ENCODE measurements at regions not wholly inside any gene's neighbourhood (a gene's known extent, or its start where the extent isn't known, plus 50 kb on each side); places are given as distances from the start of the nearest gene placed in this dataset.

GRCh38 chr13:57044910-57045309, 95.8 kb upstream of the PRR20A start:
- no peaks in the 10 kb centered on the region for H3K9me3 ChIP-seq (ENCODE audit: low read length)
- no peak overlapping the region for H3K4me3 ChIP-seq (ENCODE audit: low read length)
- ChIA-PET CTCF (no interaction called here), POLR2A (no interaction called here)
- peaks cover 7 to 37% (median 11%) of the 10 kb centered on the region in 5 donors for H3K9me3 Mint-ChIP-seq
- H3K4me3 Mint-ChIP-seq: no peak overlapping the region
- H3K4me1 Mint-ChIP-seq: no peaks in the 10 kb centered on the region
- H3K27ac ChIP-seq (ENCODE audit: low read depth, low read length): no peak overlapping the region
- H3K4me1 ChIP-seq (ENCODE audit: insufficient read depth, low read length): no peaks in the 10 kb centered on the region
- H3K27ac Mint-ChIP-seq: no peak overlapping the region
- H3K27me3 Mint-ChIP-seq: no peaks in the 10 kb centered on the region
- no peaks in the 10 kb centered on the region for H3K36me3 ChIP-seq (ENCODE audit: insufficient read depth, low read length)
- H3K36me3 Mint-ChIP-seq: no peaks in the 10 kb centered on the region
- H3K27me3 ChIP-seq (ENCODE audit: insufficient read depth, low read length, poor library complexity, severe bottlenecking): no peaks in the 10 kb centered on the region
- no peak for DNase-seq

GRCh38 chr13:57045826-57046546, 94.7 kb upstream of the PRR20A start:
- H3K4me3 Mint-ChIP-seq: no peak overlapping the region
- no peaks in the 10 kb centered on the region for H3K27me3 Mint-ChIP-seq
- POLR2A ChIA-PET: no interaction called here
- H3K4me1 Mint-ChIP-seq: no peaks in the 10 kb centered on the region
- H3K36me3 ChIP-seq (ENCODE audit: insufficient read depth, low read length): no peaks in the 10 kb centered on the region
- no peaks in the 10 kb centered on the region for H3K27me3 ChIP-seq (ENCODE audit: insufficient read depth, low read length, poor library complexity, severe bottlenecking)
- DNase-seq: no peak
- peaks cover 11 to 47% (median 14%) of the 10 kb centered on the region in 5 donors for H3K9me3 Mint-ChIP-seq
- H3K4me1 ChIP-seq (ENCODE audit: insufficient read depth, low read length): no peaks in the 10 kb centered on the region
- CTCF ChIA-PET: no interaction called here
- H3K4me3 ChIP-seq (ENCODE audit: low read length): no peak overlapping the region
- H3K9me3 ChIP-seq (ENCODE audit: low read length): no peaks in the 10 kb centered on the region
- H3K36me3 Mint-ChIP-seq: no peaks in the 10 kb centered on the region
- H3K27ac Mint-ChIP-seq: no peak overlapping the region
- H3K27ac ChIP-seq (ENCODE audit: low read depth, low read length): no peak overlapping the region

GRCh38 chr13:57056601-57057180, 84.0 kb upstream of the PRR20A start:
- Histone ChIP-seq H3K4me3 (ENCODE audit: low read length) (no peak overlapping the region), H3K9me3 (ENCODE audit: low read length) (no peaks in the 10 kb centered on the region), H3K27ac (ENCODE audit: low read depth, low read length) (no peak overlapping the region), H3K4me1 (ENCODE audit: insufficient read depth, low read length) (no peaks in the 10 kb centered on the region), H3K36me3 (ENCODE audit: insufficient read depth, low read length) (no peaks in the 10 kb centered on the region), H3K27me3 (ENCODE audit: insufficient read depth, low read length, poor library complexity, severe bottlenecking) (no peaks in the 10 kb centered on the region)
- ChIA-PET CTCF (no interaction called here), POLR2A (no interaction called here)
- Mint-ChIP-seq H3K27ac (no peak overlapping the region), H3K9me3 (peaks cover 4 to 26% (median 7%) of the 10 kb centered on the region in 5 donors), H3K4me1 (no peaks in the 10 kb centered on the region), H3K4me3 (no peak overlapping the region), H3K27me3 (no peaks in the 10 kb centered on the region), H3K36me3 (no peaks in the 10 kb centered on the region)
- no peak for DNase-seq

GRCh38 chr13:57063007-57063406, 77.7 kb upstream of the PRR20A start:
- no peaks in the 10 kb centered on the region for H3K27me3 Mint-ChIP-seq
- ChIA-PET CTCF (no interaction called here), POLR2A (no interaction called here)
- no peaks in the 10 kb centered on the region for H3K4me1 ChIP-seq (ENCODE audit: insufficient read depth, low read length)
- no peaks in the 10 kb centered on the region for H3K4me1 Mint-ChIP-seq
- no peak overlapping the region for H3K27ac Mint-ChIP-seq
- peaks cover 2 to 34% (median 15%) of the 10 kb centered on the region in 5 donors for H3K9me3 Mint-ChIP-seq
- no peak for DNase-seq
- no peak overlapping the region for H3K4me3 ChIP-seq (ENCODE audit: low read length)
- no peaks in the 10 kb centered on the region for H3K36me3 ChIP-seq (ENCODE audit: insufficient read depth, low read length)
- no peaks in the 10 kb centered on the region for H3K36me3 Mint-ChIP-seq
- H3K27ac ChIP-seq (ENCODE audit: low read depth, low read length): no peak overlapping the region
- no peaks in the 10 kb centered on the region for H3K9me3 ChIP-seq (ENCODE audit: low read length)
- H3K4me3 Mint-ChIP-seq: no peak overlapping the region
- no peaks in the 10 kb centered on the region for H3K27me3 ChIP-seq (ENCODE audit: insufficient read depth, low read length, poor library complexity, severe bottlenecking)

GRCh38 chr13:57073983-57074382, 66.7 kb upstream of the PRR20A start:
- Mint-ChIP-seq H3K27me3 (no peaks in the 10 kb centered on the region), H3K9me3 (peaks cover 0 to 13% (median 2%) of the 10 kb centered on the region in 5 donors), H3K36me3 (no peaks in the 10 kb centered on the region), H3K4me1 (no peaks in the 10 kb centered on the region), H3K27ac (no peak overlapping the region), H3K4me3 (no peak overlapping the region)
- H3K36me3 ChIP-seq (ENCODE audit: insufficient read depth, low read length): no peaks in the 10 kb centered on the region
- no peak overlapping the region for H3K4me3 ChIP-seq (ENCODE audit: low read length)
- no peaks in the 10 kb centered on the region for H3K4me1 ChIP-seq (ENCODE audit: insufficient read depth, low read length)
- CTCF ChIA-PET: no interaction called here
- no peak overlapping the region for H3K27ac ChIP-seq (ENCODE audit: low read depth, low read length)
- POLR2A ChIA-PET: no interaction called here
- no peaks in the 10 kb centered on the region for H3K27me3 ChIP-seq (ENCODE audit: insufficient read depth, low read length, poor library complexity, severe bottlenecking)
- no peak for DNase-seq
- no peaks in the 10 kb centered on the region for H3K9me3 ChIP-seq (ENCODE audit: low read length)

- H3K4me1 Mint-ChIP-seq: no peaks in the 10 kb centered on the region
- ChIA-PET POLR2A (no interaction called here), CTCF (no interaction called here)
- H3K27me3 Mint-ChIP-seq: no peaks in the 10 kb centered on the region
- no peak overlapping the region for H3K4me3 Mint-ChIP-seq
- no peak overlapping the region for H3K4me3 ChIP-seq (ENCODE audit: low read length)
- no peak overlapping the region for H3K27ac Mint-ChIP-seq
- H3K36me3 Mint-ChIP-seq: no peaks in the 10 kb centered on the region
- no peaks in the 10 kb centered on the region for H3K36me3 ChIP-seq (ENCODE audit: insufficient read depth, low read length)
- no peaks in the 10 kb centered on the region for H3K27me3 ChIP-seq (ENCODE audit: insufficient read depth, low read length, poor library complexity, severe bottlenecking)
- no peaks in the 10 kb centered on the region for H3K9me3 ChIP-seq (ENCODE audit: low read length)
- H3K9me3 Mint-ChIP-seq: peaks cover 0 to 11% (median 4%) of the 10 kb centered on the region in 5 donors
- no peak overlapping the region for H3K27ac ChIP-seq (ENCODE audit: low read depth, low read length)
- H3K4me1 ChIP-seq (ENCODE audit: insufficient read depth, low read length): no peaks in the 10 kb centered on the region
- no peak for DNase-seq
Observed at GRCh38 chr13:57075588-57075987, 65.1 kb upstream of the PRR20A start.

- no peaks in the 10 kb centered on the region for H3K4me1 ChIP-seq (ENCODE audit: insufficient read depth, low read length)
- no peaks in the 10 kb centered on the region for H3K27me3 ChIP-seq (ENCODE audit: insufficient read depth, low read length, poor library complexity, severe bottlenecking)
- CTCF ChIA-PET: no interaction called here
- no peak overlapping the region for H3K4me3 Mint-ChIP-seq
- H3K9me3 Mint-ChIP-seq: peaks cover 2 to 33% (median 19%) of the 10 kb centered on the region in 5 donors
- H3K9me3 ChIP-seq (ENCODE audit: low read length): no peaks in the 10 kb centered on the region
- H3K36me3 ChIP-seq (ENCODE audit: insufficient read depth, low read length): no peaks in the 10 kb centered on the region
- POLR2A ChIA-PET: no interaction called here
- H3K36me3 Mint-ChIP-seq: no peaks in the 10 kb centered on the region
- H3K27me3 Mint-ChIP-seq: no peaks in the 10 kb centered on the region
- no peak overlapping the region for H3K27ac ChIP-seq (ENCODE audit: low read depth, low read length)
- no peaks in the 10 kb centered on the region for H3K4me1 Mint-ChIP-seq
- H3K27ac Mint-ChIP-seq: no peak overlapping the region
- no peak for DNase-seq
- H3K4me3 ChIP-seq (ENCODE audit: low read length): no peak overlapping the region
Observed at GRCh38 chr13:57087006-57087405, 53.7 kb upstream of the PRR20A start.

Measured in CD8-positive, alpha-beta memory T cell (primary cell).